ENCODE measurements at regions not wholly inside any gene's neighbourhood (a gene's known extent, or its start where the extent isn't known, plus 50 kb on each side); places are given as distances from the start of the nearest gene placed in this dataset.

DNA sequence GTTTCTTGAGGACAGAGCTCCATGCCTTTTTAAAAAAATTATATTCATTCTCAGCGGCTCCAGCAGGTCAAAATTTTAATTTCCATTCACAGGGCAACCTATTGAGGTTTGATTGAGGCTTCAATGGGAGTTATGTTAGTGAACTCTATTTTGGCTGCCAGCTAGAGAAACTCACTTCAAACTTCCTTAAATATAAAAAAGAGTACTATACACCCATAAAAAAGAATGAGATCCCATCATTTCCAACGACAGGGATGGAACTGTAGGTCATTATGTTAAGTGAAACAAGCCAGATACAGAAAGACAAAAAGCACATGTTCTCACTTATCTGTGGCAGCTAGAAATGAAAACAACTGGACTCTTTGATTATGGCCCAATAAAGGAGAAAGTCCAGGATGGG lies 176.8 kb upstream of the IL12B start:
- Histone ChIP-seq H3K4me1 (ENCODE audit: control insufficient read depth, insufficient read depth, low read length) (peaks cover 8% of the 10 kb centered on the region), H3K9me3 (ENCODE audit: control insufficient read depth, insufficient read depth, low read length) (no peaks in the 10 kb centered on the region), H3K27me3 (ENCODE audit: control insufficient read depth, insufficient read depth, low read length) (no peaks in the 10 kb centered on the region), H3K36me3 (ENCODE audit: control insufficient read depth, insufficient read depth, low read length) (no peaks in the 10 kb centered on the region), H3K4me3 (ENCODE audit: low read depth, low read length) (no peak overlapping the region), H3K27ac (ENCODE audit: low read depth, low read length) (no peak overlapping the region)
- WGBS (ENCODE audit: insufficient coverage): no CpG with 5 or more reads among the region's 2 CpGs
- no peak for DNase-seq (ENCODE audit: low read depth in 4 of 6, low spot score in 6 of 6)

DNA sequence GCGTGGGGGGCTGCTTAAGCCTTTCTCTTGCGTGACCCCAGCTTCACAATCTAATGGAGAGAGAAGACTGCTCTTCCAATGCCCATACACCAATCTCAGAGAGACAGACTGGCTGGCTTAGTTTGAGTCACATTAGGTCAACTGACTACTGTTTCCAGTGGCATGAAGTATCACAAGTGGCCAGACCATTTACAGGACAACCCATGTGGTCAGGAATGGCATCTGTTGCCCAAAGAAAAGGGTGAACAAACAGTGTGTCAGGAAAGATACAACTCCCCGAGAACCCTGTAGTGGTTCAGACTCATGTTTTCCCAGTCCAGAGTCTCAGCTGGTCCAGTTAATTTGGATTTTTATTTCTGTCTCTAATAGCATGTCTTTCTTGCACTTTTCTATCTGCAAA lies 177.4 kb upstream of the IL12B start:
- no peak overlapping the region for H3K27ac ChIP-seq (ENCODE audit: low read depth, low read length)
- peaks cover 8% of the 10 kb centered on the region for H3K4me1 ChIP-seq (ENCODE audit: control insufficient read depth, insufficient read depth, low read length)
- H3K4me3 ChIP-seq (ENCODE audit: low read depth, low read length): no peak overlapping the region
- WGBS (ENCODE audit: insufficient coverage): 100% methylated on average over 1 of the region's 3 CpGs
- H3K9me3 ChIP-seq (ENCODE audit: control insufficient read depth, insufficient read depth, low read length): no peaks in the 10 kb centered on the region
- no peak for DNase-seq (ENCODE audit: low read depth in 4 of 6, low spot score in 6 of 6)
- H3K36me3 ChIP-seq (ENCODE audit: control insufficient read depth, insufficient read depth, low read length): no peaks in the 10 kb centered on the region
- no peaks in the 10 kb centered on the region for H3K27me3 ChIP-seq (ENCODE audit: control insufficient read depth, insufficient read depth, low read length)

DNA sequence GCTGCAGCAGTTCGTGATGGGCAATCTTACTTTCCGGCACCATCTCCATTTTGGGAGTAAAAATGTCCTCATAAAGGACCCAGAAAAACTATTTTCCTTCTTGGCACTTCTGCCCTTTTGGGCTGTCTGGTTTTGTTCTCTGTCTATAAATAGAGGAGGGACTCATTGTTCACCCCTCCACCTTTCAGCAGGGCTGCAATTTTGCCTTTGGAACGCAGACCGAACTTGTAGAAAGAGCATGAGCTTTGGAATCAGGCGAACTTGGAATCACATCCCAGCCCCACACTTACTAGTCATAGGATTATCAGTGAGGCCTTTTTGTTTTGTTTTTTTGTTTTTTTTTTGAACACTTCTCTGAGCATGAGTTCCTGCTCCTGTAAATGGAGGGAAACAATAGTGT lies 178.1 kb upstream of the IL12B start:
- peaks cover 8% of the 10 kb centered on the region for H3K4me1 ChIP-seq (ENCODE audit: control insufficient read depth, insufficient read depth, low read length)
- no peak overlapping the region for H3K27ac ChIP-seq (ENCODE audit: low read depth, low read length)
- H3K9me3 ChIP-seq (ENCODE audit: control insufficient read depth, insufficient read depth, low read length): no peaks in the 10 kb centered on the region
- no peak overlapping the region for H3K4me3 ChIP-seq (ENCODE audit: low read depth, low read length)
- H3K27me3 ChIP-seq (ENCODE audit: control insufficient read depth, insufficient read depth, low read length): no peaks in the 10 kb centered on the region
- no peaks in the 10 kb centered on the region for H3K36me3 ChIP-seq (ENCODE audit: control insufficient read depth, insufficient read depth, low read length)
- DNase-seq (ENCODE audit: low read depth in 4 of 6, low spot score in 6 of 6): no peak
- WGBS (ENCODE audit: insufficient coverage): no CpG with 5 or more reads among the region's 5 CpGs

DNA sequence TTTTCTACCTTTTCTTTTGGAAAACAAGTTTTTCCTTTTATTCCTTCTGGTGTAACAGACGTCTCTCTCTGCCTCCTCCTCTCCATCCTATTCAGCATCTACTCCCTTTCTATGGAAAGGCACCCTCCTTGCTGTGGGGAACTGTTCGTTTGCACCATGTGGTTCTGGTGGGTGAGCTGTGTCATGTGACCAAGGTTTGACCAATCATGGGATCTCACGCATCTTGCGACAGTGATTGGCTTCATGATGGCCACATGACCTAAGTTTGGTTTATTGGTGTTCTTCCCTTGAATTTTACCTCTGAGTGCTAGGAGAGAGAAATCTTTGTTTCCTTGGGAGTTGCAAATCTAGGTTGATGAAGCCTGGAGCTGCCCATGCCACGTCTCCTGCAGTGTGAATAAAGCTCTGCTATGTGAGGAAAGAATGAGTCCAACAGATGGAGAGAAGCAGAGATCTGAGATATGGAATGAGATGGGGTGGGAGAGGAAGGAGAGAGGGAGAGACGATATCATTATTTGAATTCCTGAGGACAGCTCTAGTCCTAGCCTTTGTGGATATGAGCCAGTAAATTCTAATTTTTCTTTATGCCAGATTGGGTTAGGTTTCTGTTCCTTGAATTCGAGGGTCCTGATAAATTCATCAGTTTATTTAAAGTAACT lies 178.8 kb upstream of the IL12B start:
- H3K4me3 ChIP-seq (ENCODE audit: low read depth, low read length): no peak overlapping the region
- 97% methylated on average over 3 of the region's 7 CpGs for WGBS (ENCODE audit: insufficient coverage)

DNA sequence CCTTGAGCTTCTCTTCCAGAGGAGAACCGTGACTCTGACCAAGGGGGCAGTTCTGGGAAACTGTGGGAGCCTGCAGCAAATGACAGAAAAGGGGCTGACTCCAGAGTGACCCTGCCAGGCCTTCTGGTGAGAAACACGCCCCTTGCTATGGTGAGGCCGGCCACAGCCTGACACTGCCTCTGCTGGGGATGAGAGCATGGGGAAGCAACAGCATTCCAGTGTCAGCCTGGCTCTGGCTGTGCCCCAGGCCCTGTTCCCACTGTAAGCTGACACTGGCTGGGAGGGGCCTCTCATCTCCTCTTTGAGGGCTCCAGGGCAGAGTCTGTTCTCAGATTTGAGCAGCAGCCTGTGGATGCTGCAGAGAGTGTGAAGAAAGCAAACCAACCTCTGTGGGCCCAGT lies 180.0 kb upstream of the IL12B start:
- Histone ChIP-seq H3K36me3 (ENCODE audit: control insufficient read depth, insufficient read depth, low read length) (no peaks in the 10 kb centered on the region), H3K4me1 (ENCODE audit: control insufficient read depth, insufficient read depth, low read length) (peaks cover 8% of the 10 kb centered on the region), H3K9me3 (ENCODE audit: control insufficient read depth, insufficient read depth, low read length) (no peaks in the 10 kb centered on the region), H3K4me3 (ENCODE audit: low read depth, low read length) (no peak overlapping the region), H3K27ac (ENCODE audit: low read depth, low read length) (peak overlapping the region; percentile 25), H3K27me3 (ENCODE audit: control insufficient read depth, insufficient read depth, low read length) (no peaks in the 10 kb centered on the region)
- DNase-seq (ENCODE audit: low read depth in 4 of 6, low spot score in 6 of 6): peak in 2 of 6 donors; percentile 12 to 59
- WGBS (ENCODE audit: insufficient coverage): 36% methylated on average over 3 of the region's 3 CpGs

More for the DNA sequence above, 178.8 kb upstream of the IL12B start:
- Histone ChIP-seq H3K27ac (ENCODE audit: low read depth, low read length) (no peak overlapping the region), H3K36me3 (ENCODE audit: control insufficient read depth, insufficient read depth, low read length) (no peaks in the 10 kb centered on the region), H3K4me1 (ENCODE audit: control insufficient read depth, insufficient read depth, low read length) (peaks cover 8% of the 10 kb centered on the region), H3K9me3 (ENCODE audit: control insufficient read depth, insufficient read depth, low read length) (no peaks in the 10 kb centered on the region), H3K27me3 (ENCODE audit: control insufficient read depth, insufficient read depth, low read length) (no peaks in the 10 kb centered on the region)
- DNase-seq (ENCODE audit: low read depth in 4 of 6, low spot score in 6 of 6): no peak

DNA sequence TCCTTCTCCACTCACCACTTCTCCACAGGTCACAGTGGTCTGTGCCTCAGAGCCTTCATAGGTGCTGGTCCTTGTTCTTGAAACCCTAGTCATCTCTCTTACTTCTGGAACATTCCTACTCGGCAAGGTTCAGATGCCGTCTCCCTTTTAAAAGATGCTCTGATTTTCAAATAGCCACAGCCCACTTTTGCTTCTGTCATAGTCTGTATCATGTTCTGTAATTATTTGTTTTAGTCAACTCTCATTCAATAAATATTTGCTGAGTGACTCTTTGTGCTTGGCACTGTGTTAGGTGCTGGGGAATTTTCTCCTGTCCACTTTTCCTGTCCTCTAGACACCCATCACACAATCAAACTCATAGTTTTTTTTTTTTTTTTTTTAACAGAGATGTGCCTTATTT lies 181.3 kb upstream of the IL12B start:
- Histone ChIP-seq H3K4me3 (ENCODE audit: low read depth, low read length) (no peak overlapping the region), H3K36me3 (ENCODE audit: control insufficient read depth, insufficient read depth, low read length) (no peaks in the 10 kb centered on the region), H3K27me3 (ENCODE audit: control insufficient read depth, insufficient read depth, low read length) (no peaks in the 10 kb centered on the region), H3K27ac (ENCODE audit: low read depth, low read length) (no peak overlapping the region), H3K4me1 (ENCODE audit: control insufficient read depth, insufficient read depth, low read length) (peaks cover 8% of the 10 kb centered on the region), H3K9me3 (ENCODE audit: control insufficient read depth, insufficient read depth, low read length) (no peaks in the 10 kb centered on the region)
- WGBS (ENCODE audit: insufficient coverage): no CpG with 5 or more reads among the region's 2 CpGs
- DNase-seq (ENCODE audit: low read depth in 4 of 6, low spot score in 6 of 6): no peak

DNA sequence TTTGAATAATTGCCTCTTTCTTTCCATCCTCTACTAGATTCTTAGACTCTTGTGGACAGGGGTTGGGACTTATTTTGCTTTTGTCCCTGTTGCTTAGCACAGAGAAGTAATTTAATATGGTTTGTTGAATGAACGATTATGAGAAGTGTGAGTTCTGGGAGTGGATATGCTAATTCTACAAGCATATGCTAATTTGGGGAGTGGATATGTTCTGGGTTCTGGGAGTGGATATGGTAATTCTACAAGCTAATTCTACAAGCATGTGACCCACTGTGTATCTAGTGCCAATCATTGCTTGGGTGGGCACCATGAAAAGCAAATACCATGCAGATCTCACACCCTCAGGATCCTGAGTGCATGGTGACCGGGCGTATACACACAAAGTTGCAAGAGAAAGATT lies 181.8 kb upstream of the IL12B start:
- DNase-seq (ENCODE audit: low read depth in 4 of 6, low spot score in 6 of 6): no peak
- H3K9me3 ChIP-seq (ENCODE audit: control insufficient read depth, insufficient read depth, low read length): no peaks in the 10 kb centered on the region
- WGBS (ENCODE audit: insufficient coverage): 94% methylated on average over 3 of the region's 3 CpGs

DNA sequence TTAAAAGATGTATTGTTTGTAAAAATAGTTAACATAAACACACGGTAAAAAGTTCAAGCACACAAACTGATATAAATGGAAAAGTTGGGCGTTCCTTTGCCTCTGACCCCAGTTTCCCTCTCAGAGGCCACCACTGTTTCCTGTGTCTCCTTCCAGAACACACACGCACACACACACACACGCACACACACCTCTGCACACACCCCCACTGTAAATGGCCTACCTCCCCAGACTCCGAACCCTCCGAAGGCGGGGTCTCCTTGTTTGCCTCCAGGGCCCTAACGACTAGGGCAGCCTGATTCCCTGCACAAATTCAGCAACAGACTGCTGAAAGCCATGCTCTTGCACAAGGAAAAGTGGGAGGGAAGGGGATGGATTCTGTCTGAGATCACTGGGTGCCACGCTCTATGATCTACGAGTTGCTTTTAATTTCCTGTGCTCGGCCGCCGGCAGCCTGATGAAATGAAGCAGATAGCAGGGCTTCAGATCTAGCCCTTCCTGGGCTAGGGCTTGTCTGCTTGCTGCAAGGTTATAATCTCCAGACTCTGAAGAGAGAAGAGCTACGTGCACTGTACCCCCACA lies 184.0 kb upstream of the IL12B start:
- H3K4me3 ChIP-seq (ENCODE audit: low read depth, low read length): no peak overlapping the region
- no peaks in the 10 kb centered on the region for H3K36me3 ChIP-seq (ENCODE audit: control insufficient read depth, insufficient read depth, low read length)
- no peaks in the 10 kb centered on the region for H3K27me3 ChIP-seq (ENCODE audit: control insufficient read depth, insufficient read depth, low read length)
- peak in 1 of 6 donors; percentile 57 for DNase-seq (ENCODE audit: low read depth in 4 of 6, low spot score in 6 of 6)
- WGBS (ENCODE audit: insufficient coverage): 74% methylated on average over 8 of the region's 14 CpGs
- H3K4me1 ChIP-seq (ENCODE audit: control insufficient read depth, insufficient read depth, low read length): peaks cover 9% of the 10 kb centered on the region
- H3K27ac ChIP-seq (ENCODE audit: low read depth, low read length): no peak overlapping the region
- no peaks in the 10 kb centered on the region for H3K9me3 ChIP-seq (ENCODE audit: control insufficient read depth, insufficient read depth, low read length)

More for the DNA sequence above, 181.8 kb upstream of the IL12B start:
- H3K27me3 ChIP-seq (ENCODE audit: control insufficient read depth, insufficient read depth, low read length): no peaks in the 10 kb centered on the region
- peaks cover 8% of the 10 kb centered on the region for H3K4me1 ChIP-seq (ENCODE audit: control insufficient read depth, insufficient read depth, low read length)
- no peaks in the 10 kb centered on the region for H3K36me3 ChIP-seq (ENCODE audit: control insufficient read depth, insufficient read depth, low read length)
- no peak overlapping the region for H3K27ac ChIP-seq (ENCODE audit: low read depth, low read length)
- no peak overlapping the region for H3K4me3 ChIP-seq (ENCODE audit: low read depth, low read length)

DNA sequence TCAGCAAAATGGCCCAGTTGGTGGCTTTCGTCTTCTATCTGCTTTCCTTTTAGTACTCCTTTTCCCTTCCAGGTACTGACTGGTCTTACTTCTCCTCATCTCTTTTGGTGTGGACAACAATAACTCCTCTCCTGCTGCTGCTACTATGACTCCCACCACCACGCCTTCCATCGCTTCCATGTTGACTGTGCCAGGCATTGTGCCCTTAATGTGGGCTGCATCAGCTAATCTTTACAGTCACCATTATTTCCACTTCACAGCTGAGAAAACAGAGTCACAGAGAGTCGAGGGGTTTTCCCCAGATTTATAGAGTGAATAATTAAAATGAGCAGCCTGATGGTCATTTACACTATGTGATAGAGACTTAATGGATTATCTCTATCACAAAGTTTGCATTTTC lies 184.9 kb upstream of the IL12B start:
- no peak for DNase-seq (ENCODE audit: low read depth in 4 of 6, low spot score in 6 of 6)
- no peaks in the 10 kb centered on the region for H3K27me3 ChIP-seq (ENCODE audit: control insufficient read depth, insufficient read depth, low read length)
- peaks cover 10% of the 10 kb centered on the region for H3K4me1 ChIP-seq (ENCODE audit: control insufficient read depth, insufficient read depth, low read length)
- no peak overlapping the region for H3K27ac ChIP-seq (ENCODE audit: low read depth, low read length)
- no peaks in the 10 kb centered on the region for H3K36me3 ChIP-seq (ENCODE audit: control insufficient read depth, insufficient read depth, low read length)
- WGBS (ENCODE audit: insufficient coverage): 89% methylated on average over 3 of the region's 4 CpGs
- H3K9me3 ChIP-seq (ENCODE audit: control insufficient read depth, insufficient read depth, low read length): no peaks in the 10 kb centered on the region
- no peak overlapping the region for H3K4me3 ChIP-seq (ENCODE audit: low read depth, low read length)

DNA sequence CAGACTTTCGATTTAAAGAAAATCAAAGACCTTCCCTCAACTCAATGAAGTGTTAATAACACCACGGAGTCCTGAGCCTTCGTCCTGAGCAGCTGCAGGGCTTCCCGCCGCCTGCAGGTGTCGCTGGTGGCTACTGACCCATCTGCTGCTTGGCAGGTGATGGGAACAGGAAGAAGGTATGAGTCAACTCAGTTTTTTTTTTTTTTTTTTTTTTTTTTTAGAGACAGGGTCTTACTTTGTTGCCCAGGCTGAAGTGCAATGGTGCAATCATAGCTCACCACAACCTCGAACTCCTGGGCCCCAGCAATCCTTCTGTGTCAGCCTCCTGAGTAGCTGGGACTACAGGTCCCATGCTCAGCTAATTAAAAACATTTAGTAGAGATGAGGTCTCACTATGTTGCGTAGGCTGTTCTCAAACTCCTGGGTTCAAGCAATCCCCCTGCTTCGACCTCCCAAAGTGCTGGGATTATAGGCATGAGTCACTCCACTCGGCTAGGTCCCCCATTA lies 185.7 kb upstream of the IL12B start:
- Histone ChIP-seq H3K36me3 (ENCODE audit: control insufficient read depth, insufficient read depth, low read length) (no peaks in the 10 kb centered on the region), H3K27me3 (ENCODE audit: control insufficient read depth, insufficient read depth, low read length) (no peaks in the 10 kb centered on the region), H3K4me3 (ENCODE audit: low read depth, low read length) (no peak overlapping the region), H3K4me1 (ENCODE audit: control insufficient read depth, insufficient read depth, low read length) (peaks cover 4% of the 10 kb centered on the region), H3K27ac (ENCODE audit: low read depth, low read length) (no peak overlapping the region), H3K9me3 (ENCODE audit: control insufficient read depth, insufficient read depth, low read length) (no peaks in the 10 kb centered on the region)
- 56% methylated on average over 4 of the region's 10 CpGs for WGBS (ENCODE audit: insufficient coverage)
- DNase-seq (ENCODE audit: low read depth in 4 of 6, low spot score in 6 of 6): peak in 2 of 6 donors; percentile 29 to 46
